Smooth muscle cell (in vitro differentiated cells): ENCODE measurements at regions not wholly inside any gene's neighbourhood (a gene's known extent, or its start where the extent isn't known, plus 50 kb on each side); places are given as distances from the start of the nearest gene placed in this dataset.

Source experiments
- DNase-seq: peaks from one replicate; lab custom pipeline; 2025; ENCODE audit not compliant: unreplicated experiment; lab: John Stamatoyannopoulos, UW
- H2AFZ ChIP-seq: fragments of 200-600 bp; sonication (generic); 2 replicates; pipeline ENCODE4 v1.6.0; 2016; ENCODE audit warnings: antibody characterized with exemption, low read depth, mild to moderate bottlenecking
- H3F3A ChIP-seq: fragments of 200-600 bp; sonication (generic); 2 replicates; pipeline ENCODE4 v1.6.0; 2017; ENCODE audit warnings: antibody characterized with exemption, low read depth
- H3K27ac ChIP-seq: fragments of 200-600 bp; sonication (generic); 2 replicates; pipeline ENCODE4 v1.5.1; 2016; ENCODE audit warnings: low read depth, mild to moderate bottlenecking
- H3K27me3 ChIP-seq: fragments of 200-600 bp; sonication (generic); 2 replicates; pipeline ENCODE4 v1.6.1; 2016; ENCODE audit warnings: low read depth, mild to moderate bottlenecking
- H3K36me3 ChIP-seq: fragments of 200-600 bp; sonication (generic); 2 replicates; pipeline ENCODE4 v1.5.1; 2016; ENCODE audit warnings: low read depth
- H3K4me1 ChIP-seq: fragments of 200-600 bp; sonication (generic); 2 replicates; pipeline ENCODE4 v1.5.1; 2016; ENCODE audit warnings: low read depth
- H3K4me2 ChIP-seq: fragments of 200-600 bp; sonication (generic); 2 replicates; pipeline ENCODE4 v1.6.0; 2016; ENCODE audit warnings: mild to moderate bottlenecking
- H3K4me3 ChIP-seq: fragments of 200-600 bp; sonication (generic); 2 replicates; pipeline ENCODE4 v1.5.1; 2016; ENCODE audit warnings: mild to moderate bottlenecking
- H3K79me2 ChIP-seq: fragments of 200-600 bp; sonication (generic); 2 replicates; pipeline ENCODE4 v1.6.0; 2016; ENCODE audit warnings: low read depth, mild to moderate bottlenecking
- H3K9ac ChIP-seq: fragments of 200-600 bp; sonication (generic); 2 replicates; pipeline ENCODE4 v1.6.0; 2016; ENCODE audit warnings: low read depth
- H3K9me3 ChIP-seq: fragments of 200-600 bp; sonication (generic); replicated peaks from 2 replicates; pipeline ENCODE4 v1.5.1; 2016; ENCODE audit warnings: low read depth
- H4K20me1 ChIP-seq: fragments of 200-600 bp; sonication (generic); 2 replicates; pipeline ENCODE4 v1.6.0; 2016; ENCODE audit warnings: low read depth
- CTCF ChIP-seq: fragments of 200-600 bp; sonication (generic); IDR thresholded peaks from 2 replicates; pipeline ENCODE4 v1.5.1; 2017; ENCODE audit warnings: borderline replicate concordance, mild to moderate bottlenecking, antibody characterized with exemption; ENCODE audit not compliant: insufficient read depth, poor library complexity, severe bottlenecking
- WGBS: methylation state at CpG from one replicate; pipeline ENCODE4 v1.1.7; 2016; ENCODE audit warnings: low lambda C conversion rate; 5-methylcytosine and 5-hydroxymethylcytosine counted together

- no peaks in the 10 kb centered on the region for H3K36me3 ChIP-seq
- 91% methylated on average over 7 of the region's 7 CpGs for WGBS
- H3F3A ChIP-seq = no peaks in the 10 kb centered on the region
- no peaks in the 10 kb centered on the region for H3K9me3 ChIP-seq
- no peak overlapping the region for H3K27ac ChIP-seq
- no peaks in the 10 kb centered on the region for H3K79me2 ChIP-seq
- no peak overlapping the region for H3K4me2 ChIP-seq
- TF ChIP-seq CTCF = no peak
- no peaks in the 10 kb centered on the region for H3K27me3 ChIP-seq
- H2AFZ ChIP-seq = no peak overlapping the region
- no peaks in the 10 kb centered on the region for H4K20me1 ChIP-seq
- no peaks in the 10 kb centered on the region for H3K4me1 ChIP-seq
- no peak for DNase-seq
- H3K9ac ChIP-seq = no peak overlapping the region
- H3K4me3 ChIP-seq = no peak overlapping the region
Measured at GRCh38 chr6:119526561-119527230, 177.1 kb upstream of the MAN1A1 start.

GRCh38 chr6:119524410-119524809 lies 174.8 kb upstream of the MAN1A1 start:
- Histone ChIP-seq H3K79me2 (no peaks in the 10 kb centered on the region), H3K4me2 (no peak overlapping the region), H3K36me3 (no peaks in the 10 kb centered on the region), H3K27me3 (no peaks in the 10 kb centered on the region), H3K9ac (no peak overlapping the region), H3K4me1 (no peaks in the 10 kb centered on the region), H4K20me1 (no peaks in the 10 kb centered on the region), H3F3A (no peaks in the 10 kb centered on the region), H3K9me3 (no peaks in the 10 kb centered on the region), H3K27ac (no peak overlapping the region), H2AFZ (no peak overlapping the region), H3K4me3 (no peak overlapping the region)
- WGBS = 78% methylated on average over 1 of the region's 1 CpG
- no peak for TF ChIP-seq CTCF
- DNase-seq = no peak

GRCh38 chr6:119523556-119523955 lies 174.0 kb upstream of the MAN1A1 start:
- no peaks in the 10 kb centered on the region for H3F3A ChIP-seq
- H3K9ac ChIP-seq = no peak overlapping the region
- no peaks in the 10 kb centered on the region for H3K9me3 ChIP-seq
- no peak overlapping the region for H3K4me3 ChIP-seq
- no peaks in the 10 kb centered on the region for H3K27me3 ChIP-seq
- H4K20me1 ChIP-seq = no peaks in the 10 kb centered on the region
- no peak overlapping the region for H2AFZ ChIP-seq
- TF ChIP-seq CTCF = no peak
- H3K36me3 ChIP-seq = no peaks in the 10 kb centered on the region
- no peaks in the 10 kb centered on the region for H3K4me1 ChIP-seq
- WGBS = 79% methylated on average over 1 of the region's 1 CpG
- no peaks in the 10 kb centered on the region for H3K79me2 ChIP-seq
- H3K27ac ChIP-seq = no peak overlapping the region
- no peak for DNase-seq
- no peak overlapping the region for H3K4me2 ChIP-seq

- H3F3A ChIP-seq = no peaks in the 10 kb centered on the region
- H3K36me3 ChIP-seq = no peaks in the 10 kb centered on the region
- DNase-seq = no peak
- H3K79me2 ChIP-seq = no peaks in the 10 kb centered on the region
- no peaks in the 10 kb centered on the region for H3K9me3 ChIP-seq
- H3K4me3 ChIP-seq = no peak overlapping the region
- H4K20me1 ChIP-seq = no peaks in the 10 kb centered on the region
- no peak overlapping the region for H3K4me2 ChIP-seq
- H3K27me3 ChIP-seq = no peaks in the 10 kb centered on the region
- no peaks in the 10 kb centered on the region for H3K4me1 ChIP-seq
- TF ChIP-seq CTCF = no peak
- whole genome bisulfite sequencing = 87% methylated on average over 1 of the region's 1 CpG
- no peak overlapping the region for H3K9ac ChIP-seq
- H3K27ac ChIP-seq = no peak overlapping the region
- H2AFZ ChIP-seq = no peak overlapping the region
Measured at GRCh38 chr6:119521251-119521650, 171.7 kb upstream of the MAN1A1 start.
